Stimulated activated CD8-positive, alpha-beta memory T cell treated with anti-CD3 and anti-CD28 coated beads, Interleukin-15, amount 100 ng/mL, for 1 hour (primary cell): ENCODE measurements at regions not wholly inside any gene's neighbourhood (a gene's known extent, or its start where the extent isn't known, plus 50 kb on each side); places are given as distances from the start of the nearest gene placed in this dataset.

Source experiments
- DNase-seq: peaks from one replicate; pipeline ENCODE4 v3.0.0-alpha.2; 2020; ENCODE audit warnings: low read depth

DNA sequence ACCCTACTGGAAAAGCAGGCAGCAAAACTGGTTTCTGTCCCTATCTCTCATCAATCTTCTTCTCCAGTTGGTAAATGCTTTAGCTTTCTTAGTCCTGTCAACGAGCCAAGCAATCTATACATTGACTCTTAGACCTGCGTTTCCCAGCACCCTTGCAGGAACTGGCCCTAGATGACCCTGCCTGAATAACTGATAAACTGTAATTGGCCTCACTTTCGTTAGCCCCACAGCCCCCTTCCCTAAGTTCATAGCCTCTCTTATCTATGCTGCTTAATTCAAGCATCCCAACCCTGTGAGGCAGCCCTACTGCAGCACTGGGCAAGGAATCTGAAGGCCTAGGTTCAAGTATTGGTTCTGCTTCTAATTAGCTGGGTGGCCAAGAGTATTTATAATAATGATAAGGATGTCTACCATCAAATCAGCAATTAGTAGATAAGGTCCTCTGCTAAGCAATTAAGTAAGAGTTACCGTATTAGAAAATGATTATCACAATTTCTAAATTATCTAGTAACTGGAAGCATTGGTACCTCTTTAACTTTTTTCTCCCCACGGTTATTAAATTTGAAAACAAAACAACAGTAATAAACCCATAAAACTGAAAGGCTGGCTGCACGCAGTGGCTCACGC, 86.4 kb upstream of the RMDN2 start:
- DNase-seq, result no peak

DNA sequence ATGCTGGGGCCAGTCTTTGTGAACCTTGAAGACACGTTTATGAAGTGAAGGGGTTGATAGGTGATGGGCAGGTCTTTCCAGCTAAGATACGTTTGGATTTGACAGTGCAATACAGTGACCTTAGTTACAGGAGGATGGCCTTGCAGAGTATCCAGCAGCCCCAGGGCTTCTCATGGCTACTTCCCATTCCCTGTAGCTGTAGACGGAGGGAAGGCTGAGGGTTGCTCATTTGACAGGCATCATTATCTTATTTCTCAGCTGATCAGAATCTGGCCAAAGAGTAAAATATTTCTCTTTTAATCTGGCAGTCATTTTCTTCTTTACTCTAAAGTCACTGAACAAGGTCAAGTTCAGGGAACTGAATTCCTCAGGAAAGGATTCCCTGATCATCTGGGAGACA, 85.1 kb upstream of the RMDN2 start:
- DNase-seq, result no peak

DNA sequence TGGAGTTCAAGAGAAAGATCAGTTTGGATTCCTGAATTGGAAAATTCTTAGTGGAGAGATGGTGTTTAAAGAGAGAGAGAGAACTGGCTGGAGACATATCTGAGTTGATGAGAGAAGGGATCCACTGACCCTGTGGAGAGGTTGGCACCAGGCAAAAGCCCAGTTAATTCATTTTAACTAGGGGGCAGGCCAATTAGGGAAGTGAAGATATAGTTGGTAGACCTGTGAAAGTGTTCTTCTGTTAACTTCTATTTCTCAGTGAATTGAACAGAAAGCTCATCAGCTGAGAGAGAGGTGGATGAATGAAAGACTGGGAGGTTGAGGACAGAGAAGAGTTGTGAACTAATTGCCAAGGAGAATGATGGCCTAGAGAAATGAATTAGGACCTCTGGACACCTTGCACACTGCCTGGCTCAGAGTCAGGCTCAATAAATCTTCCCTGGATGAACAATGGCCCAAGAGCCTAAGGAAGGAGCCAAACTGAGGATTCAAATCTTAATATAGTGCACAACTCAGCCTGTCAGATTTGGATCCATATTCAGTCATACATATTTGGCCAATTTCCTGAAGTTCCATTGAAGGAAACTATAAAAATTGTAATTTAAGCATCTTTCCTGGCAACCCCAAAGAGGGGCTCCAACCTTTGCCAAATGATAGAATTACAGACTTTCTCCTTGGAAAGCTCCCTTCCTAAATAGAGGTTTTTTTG, 82.2 kb upstream of the RMDN2 start:
- DNase-seq, result no peak

DNA sequence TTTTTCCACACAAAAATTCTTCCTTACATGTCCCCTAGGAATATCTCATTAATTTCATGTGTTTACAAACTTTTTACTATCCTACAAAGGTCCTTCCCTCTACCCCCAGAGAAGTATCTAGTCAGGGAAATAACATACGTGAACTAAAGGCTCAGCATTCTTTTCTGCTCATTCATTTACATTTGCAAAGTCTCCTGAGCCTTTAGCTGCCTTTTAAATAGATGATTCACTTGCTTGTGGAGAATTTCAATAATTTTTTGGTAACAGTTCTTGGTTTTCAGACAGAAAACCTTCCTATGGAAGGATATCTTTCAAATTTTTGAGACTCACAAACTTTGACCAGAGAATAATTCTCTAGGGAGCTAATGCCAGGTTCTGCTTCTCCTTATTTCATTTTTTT, 81.5 kb upstream of the RMDN2 start:
- DNase-seq, result no peak

DNA sequence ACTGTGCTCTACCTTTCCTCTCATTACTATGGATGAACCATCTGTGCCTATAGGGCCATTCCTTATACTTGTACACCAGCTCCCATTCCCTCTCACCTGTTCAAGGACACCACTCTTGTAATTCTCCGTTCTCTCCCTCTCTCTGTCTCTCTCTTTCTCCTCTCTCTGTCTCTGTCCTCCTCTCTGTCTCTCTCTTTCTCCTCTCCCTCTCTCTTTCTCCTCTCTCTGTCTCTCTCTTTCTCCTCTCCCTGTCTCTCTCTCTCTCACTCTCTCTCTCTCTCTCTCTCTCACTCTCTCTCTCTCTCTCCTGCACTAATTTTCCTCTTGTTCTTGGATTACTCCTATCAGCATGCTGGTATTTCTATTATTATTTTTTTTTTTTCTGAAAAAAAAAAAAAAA, 78.9 kb upstream of the RMDN2 start:
- no peak for DNase-seq

DNA sequence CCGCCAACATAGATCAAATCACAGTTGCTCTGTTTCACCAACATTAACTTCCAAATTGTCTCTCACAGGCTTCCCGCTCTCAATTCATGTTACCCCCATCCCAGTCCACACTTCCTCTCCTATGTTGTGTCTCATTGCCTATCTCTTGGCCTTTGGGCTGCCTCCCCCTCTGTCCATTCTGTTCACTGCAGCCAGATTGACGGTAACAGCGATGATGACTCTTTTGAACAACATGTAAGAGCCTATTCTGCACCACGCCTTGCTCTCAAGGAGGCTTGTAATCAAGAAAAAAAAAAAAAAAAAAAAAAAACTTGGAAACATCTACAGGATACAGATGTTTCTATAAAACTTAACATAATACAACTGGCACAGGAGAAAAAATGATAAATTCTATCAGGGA, 77.3 kb upstream of the RMDN2 start:
- no peak for DNase-seq

DNA sequence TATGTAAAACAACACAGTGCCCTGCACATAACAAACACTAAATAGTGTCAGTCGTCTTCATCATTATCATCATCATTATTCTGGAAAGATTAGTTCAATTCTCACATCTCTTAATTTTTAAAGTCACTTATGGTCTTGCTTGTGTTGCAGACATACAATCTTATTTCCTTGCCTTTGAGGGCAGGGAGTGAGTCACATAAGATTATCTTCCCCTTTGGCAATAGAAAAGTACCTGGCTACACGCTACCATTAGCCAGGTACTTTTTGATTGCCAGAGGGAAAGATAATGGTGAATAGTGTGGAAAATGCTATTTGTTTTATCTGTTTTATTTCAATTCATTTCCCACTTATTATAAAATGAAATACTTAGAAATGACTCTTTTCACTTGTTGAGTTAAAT, 76.6 kb upstream of the RMDN2 start:
- DNase-seq, result no peak

DNA sequence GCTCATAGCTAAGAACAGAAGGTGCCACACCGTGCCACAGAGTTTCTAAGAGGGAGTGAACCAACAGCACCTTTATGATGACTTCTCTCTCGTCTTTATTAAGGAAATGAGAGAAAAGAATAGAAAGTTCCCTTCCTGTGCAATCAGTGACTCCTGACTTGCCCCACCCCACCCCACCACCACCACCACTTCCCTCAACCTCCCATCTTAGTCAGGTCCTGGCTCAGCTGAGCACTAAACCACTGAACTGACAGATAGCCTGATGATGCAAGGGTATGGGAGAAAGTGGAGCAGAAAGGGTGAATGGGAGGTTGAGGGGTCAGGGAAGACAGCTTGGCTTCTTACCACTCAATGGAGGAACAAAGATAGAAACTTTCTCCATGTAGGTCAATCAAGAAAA, 75.2 kb upstream of the RMDN2 start:
- DNase-seq, result no peak

GRCh38 chr2:37851428-37851827, 73.7 kb upstream of the RMDN2 start:
- no peak for DNase-seq

- DNase-seq, result no peak
Observed at GRCh38 chr2:37851828-37852584, 73.1 kb upstream of the RMDN2 start.

DNA sequence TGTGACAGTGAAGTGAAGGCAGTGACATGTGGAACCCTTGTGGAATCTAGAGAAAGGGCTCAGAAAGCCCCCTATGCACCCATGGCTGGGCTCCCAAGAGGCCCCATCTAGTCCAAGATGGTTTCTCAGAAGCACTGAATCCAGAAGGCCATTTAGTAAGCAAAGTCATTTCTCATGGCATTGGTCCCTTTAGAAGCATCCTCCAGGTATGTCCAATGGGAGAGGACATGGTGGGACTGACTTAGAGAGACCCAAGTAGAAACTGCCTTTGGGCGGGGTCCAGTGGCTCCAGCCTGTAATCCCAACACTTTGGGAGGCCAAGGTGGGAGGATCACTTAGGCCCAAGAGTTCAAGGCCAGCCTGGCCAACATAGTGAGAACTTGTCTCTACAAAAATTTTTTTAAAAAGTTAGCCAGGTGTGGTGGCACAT, 72.5 kb upstream of the RMDN2 start:
- no peak for DNase-seq

- no peak for DNase-seq
Observed at GRCh38 chr2:37854676-37855282, 70.3 kb upstream of the RMDN2 start.

DNA sequence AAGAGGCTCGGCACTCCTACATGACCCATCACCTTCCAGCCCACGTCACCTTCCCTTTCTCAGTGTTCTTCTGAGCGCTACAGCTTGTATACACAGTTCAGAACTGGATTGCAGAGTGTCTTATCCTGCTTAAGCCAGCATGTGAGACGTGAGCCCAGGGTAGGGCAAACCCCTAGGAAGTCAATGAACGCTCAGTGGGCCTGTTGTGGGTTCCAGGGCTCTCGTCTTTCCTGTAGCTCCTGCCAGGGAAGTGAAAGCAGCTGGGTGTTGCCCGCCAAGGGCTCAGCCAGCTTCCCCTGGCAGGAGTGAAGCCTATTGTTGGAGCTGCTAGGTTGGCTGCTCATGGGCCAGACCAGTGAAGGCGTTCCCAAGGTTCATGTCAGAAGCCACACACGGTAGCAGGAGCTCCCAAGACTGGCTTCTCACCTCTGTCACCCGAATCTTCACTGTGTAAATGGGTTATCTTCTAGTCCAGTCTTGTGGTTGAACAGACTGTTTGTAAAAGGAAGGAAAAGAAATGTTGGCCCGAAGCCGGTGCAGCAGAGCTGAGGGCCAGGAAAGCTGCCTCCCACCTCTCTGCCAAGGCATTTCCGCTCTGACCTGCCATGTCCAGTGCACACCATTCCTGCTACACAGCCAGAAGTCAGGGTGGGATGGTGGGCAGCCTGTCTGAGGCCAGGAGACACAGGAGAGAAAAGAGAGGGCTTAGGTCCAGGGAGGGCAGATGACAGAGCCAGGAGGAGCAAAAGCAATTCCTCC, 69.6 kb upstream of the RMDN2 start:
- DNase-seq, result no peak

GRCh38 chr2:37856101-37856751, 68.9 kb upstream of the RMDN2 start:
- DNase-seq, result no peak

DNA sequence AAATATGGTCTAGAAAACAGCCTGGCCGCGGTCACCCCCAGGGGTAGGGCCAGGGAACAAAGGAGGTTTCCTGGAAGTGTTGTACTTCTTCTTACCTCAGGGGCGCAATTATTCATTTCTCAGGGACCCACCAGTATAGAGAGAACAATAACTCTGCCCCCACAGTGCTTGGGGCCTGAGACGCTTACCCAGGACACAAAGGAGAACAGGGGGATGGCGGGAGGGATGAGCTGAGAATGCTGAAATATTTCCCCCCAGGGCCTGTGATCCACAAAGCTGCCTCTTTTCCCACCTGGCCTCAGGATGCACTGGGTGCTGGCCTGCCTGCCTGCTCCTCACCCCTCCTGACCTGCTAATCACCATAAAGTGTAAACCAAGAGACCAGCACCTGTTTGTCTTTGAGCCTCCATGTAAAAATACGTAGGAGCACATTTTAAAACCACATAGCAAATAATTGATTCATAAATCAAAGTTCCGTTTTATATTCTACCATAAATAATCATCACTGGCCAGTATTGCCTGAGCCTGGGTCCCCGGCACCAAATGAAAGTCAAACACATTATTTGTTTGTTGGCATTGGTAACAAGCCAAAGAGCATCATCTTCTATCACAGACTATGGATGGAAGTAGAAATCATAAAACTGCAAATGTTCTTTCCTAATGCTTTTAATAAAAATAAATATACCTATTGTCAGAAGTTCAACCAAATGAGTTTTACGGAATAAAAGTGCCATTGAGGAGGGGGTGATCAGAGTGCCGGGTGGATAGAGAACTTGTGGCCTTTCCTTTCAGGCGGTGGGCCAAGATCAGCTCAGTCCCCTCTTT, 67.3 kb upstream of the RMDN2 start:
- no peak for DNase-seq

DNA sequence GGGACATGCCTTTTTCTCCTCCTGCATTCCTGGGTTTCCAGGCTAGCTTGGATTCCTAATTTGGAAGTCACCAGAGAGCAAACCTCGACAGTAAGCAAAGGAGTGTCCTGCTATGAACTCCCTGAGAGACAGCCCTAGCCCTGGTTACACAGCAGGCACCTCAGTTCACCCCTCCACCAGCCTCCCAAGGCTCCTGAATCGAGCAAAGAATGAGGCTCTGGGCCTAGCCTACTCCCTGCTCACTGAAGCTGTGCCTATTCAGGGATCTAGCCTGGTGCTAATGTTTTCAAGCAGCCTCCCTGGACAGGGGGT, 66.7 kb upstream of the RMDN2 start:
- no peak for DNase-seq

- DNase-seq, result no peak
Observed at GRCh38 chr2:37858725-37859267, 66.3 kb upstream of the RMDN2 start.

DNA sequence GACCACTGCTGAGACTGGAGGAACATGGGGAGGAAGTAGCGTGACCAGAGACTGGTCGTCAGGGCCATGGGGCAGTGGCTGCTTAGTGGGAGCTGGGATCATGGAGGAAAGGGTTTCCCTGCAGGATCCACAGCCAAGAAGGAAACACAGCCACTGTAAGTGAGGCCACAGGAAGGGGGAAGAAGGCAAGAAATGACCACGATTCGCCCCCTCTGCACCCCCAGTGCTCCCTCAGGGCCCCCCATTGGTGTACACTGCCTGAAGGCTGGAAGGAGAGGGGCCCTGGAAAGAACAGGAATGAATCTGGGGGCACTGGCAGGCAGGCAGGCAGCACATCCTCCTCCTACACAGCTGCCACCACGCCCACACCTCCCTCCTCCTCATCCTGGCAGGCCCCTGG, 62.5 kb upstream of the RMDN2 start:
- no peak for DNase-seq

- DNase-seq, result no peak
Observed at GRCh38 chr2:37864217-37864616, 60.9 kb upstream of the RMDN2 start.

GRCh38 chr2:37865640-37866039, 59.4 kb upstream of the RMDN2 start:
- DNase-seq, result no peak
